ENCODE measurements at regions not wholly inside any gene's neighbourhood (a gene's known extent, or its start where the extent isn't known, plus 50 kb on each side); places are given as distances from the start of the nearest gene placed in this dataset.

GRCh38 chr20:58585753-58586540, 65.1 kb upstream of the STX16 start:
- no peak for TF ChIP-seq EZH2phosphoT487 (IDR thresholded peaks at IDR 0.05; ENCODE audit: borderline replicate concordance, low read depth, low read length)
- no peak for TF ChIP-seq CTCF (conservative IDR thresholded peaks at IDR 0.05; ENCODE audit: low read length)
- H2AFZ ChIP-seq (ENCODE audit: low read length) = no peak overlapping the region
- ChIA-PET POLR2A (no interaction called here), CTCF (ENCODE audit: unreplicated experiment) (no interaction called here)
- no peak overlapping the region for H3K4me2 ChIP-seq (ENCODE audit: low read length)
- DNase-seq (ENCODE audit: low spot score) = no peak
- H3K79me2 ChIP-seq (ENCODE audit: insufficient read depth, low read depth, low read length) = no peaks in the 10 kb centered on the region
- H3K36me3 ChIP-seq (ENCODE audit: insufficient read depth, low read length) = no peaks in the 10 kb centered on the region
- H3K4me1 ChIP-seq (ENCODE audit: insufficient read depth, low read length, poor library complexity, severe bottlenecking) = no peaks in the 10 kb centered on the region
- no peaks in the 10 kb centered on the region for H3K9me3 ChIP-seq (ENCODE audit: low read length)
- H3K27ac ChIP-seq (ENCODE audit: low read depth, low read length, poor library complexity, severe bottlenecking) = no peak overlapping the region
- intact Hi-C loops (cut with micrococcal nuclease; ENCODE audit: unreplicated experiment) = no loop called here
- no peaks in the 10 kb centered on the region for H3K9me2 ChIP-seq (ENCODE audit: insufficient read depth, low read length)
- no TSS peak for BruUV-seq (replicated peaks)
- no peaks in the 10 kb centered on the region for H4K20me1 ChIP-seq (ENCODE audit: insufficient read depth, low read length)
- H3K4me3 ChIP-seq (ENCODE audit: low read depth, low read length, poor library complexity, severe bottlenecking) = no peak overlapping the region

- no peak for DNase-seq (ENCODE audit: low spot score)
- Histone ChIP-seq H4K20me1 (ENCODE audit: insufficient read depth, low read length) (no peaks in the 10 kb centered on the region), H3K27ac (ENCODE audit: low read depth, low read length, poor library complexity, severe bottlenecking) (no peak overlapping the region), H3K4me3 (ENCODE audit: low read depth, low read length, poor library complexity, severe bottlenecking) (no peak overlapping the region), H3K9me3 (ENCODE audit: low read length) (no peaks in the 10 kb centered on the region), H3K9me2 (ENCODE audit: insufficient read depth, low read length) (no peaks in the 10 kb centered on the region), H3K4me2 (ENCODE audit: low read length) (no peak overlapping the region), H2AFZ (ENCODE audit: low read length) (no peak overlapping the region), H3K36me3 (ENCODE audit: insufficient read depth, low read length) (no peaks in the 10 kb centered on the region), H3K79me2 (ENCODE audit: insufficient read depth, low read depth, low read length) (no peaks in the 10 kb centered on the region), H3K4me1 (ENCODE audit: insufficient read depth, low read length, poor library complexity, severe bottlenecking) (no peaks in the 10 kb centered on the region)
- CTCF ChIA-PET (ENCODE audit: unreplicated experiment) = no interaction called here
- no peak for TF ChIP-seq EZH2phosphoT487 (IDR thresholded peaks at IDR 0.05; ENCODE audit: borderline replicate concordance, low read depth, low read length)
- TF ChIP-seq CTCF (conservative IDR thresholded peaks at IDR 0.05; ENCODE audit: low read length) = no peak
- POLR2A ChIA-PET = no interaction called here
- intact Hi-C loops (cut with micrococcal nuclease; ENCODE audit: unreplicated experiment) = no loop called here
- no TSS peak for BruUV-seq (replicated peaks)
Observed at GRCh38 chr20:58584881-58585752, 66.0 kb upstream of the STX16 start.
